HG02763 (cell line): ENCODE measurements at regions not wholly inside any gene's neighbourhood (a gene's known extent, or its start where the extent isn't known, plus 50 kb on each side); places are given as distances from the start of the nearest gene placed in this dataset.

ENCODE experiments used
- ATAC-seq: cut with Tn5 transposase; IDR thresholded peaks from one replicate; pipeline ENCODE4 v1.9.1; 2021; ENCODE audit warnings: mild to moderate bottlenecking, moderate library complexity; ENCODE audit not compliant: unreplicated experiment

- no peak for ATAC-seq
Measured at GRCh38 chr4:180566492-180566891, 1676.7 kb upstream of the TENM3 start.

- no peak for ATAC-seq
Measured at GRCh38 chr4:180567080-180567479, 1676.1 kb upstream of the TENM3 start.

DNA sequence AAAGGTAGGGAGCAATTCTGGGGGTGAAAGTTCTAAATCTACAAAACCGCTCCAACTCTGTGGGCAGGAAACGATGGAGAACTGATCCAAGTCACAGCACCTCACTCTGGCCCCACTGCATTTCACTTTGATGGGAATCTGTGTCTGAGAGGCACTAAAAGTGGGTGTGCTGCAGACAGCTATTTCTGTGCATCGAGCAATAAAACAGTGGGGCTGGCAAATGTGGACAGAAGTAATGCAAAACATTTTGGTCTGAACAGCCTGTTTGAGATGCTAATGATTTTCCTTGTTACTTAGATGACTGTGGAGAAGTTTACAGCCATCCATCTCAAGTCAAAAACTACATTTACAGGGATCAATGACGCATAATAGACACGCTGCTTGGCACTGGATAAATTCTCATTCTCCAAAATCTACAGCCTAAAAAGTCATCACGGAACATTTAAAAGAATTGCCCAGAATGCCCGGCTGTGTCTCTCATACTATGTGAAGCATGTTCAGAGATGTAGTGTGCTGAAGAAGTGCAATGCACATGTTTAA is 1671.6 kb upstream of the TENM3 start:
- ATAC-seq, result no peak

- ATAC-seq, result no peak
Measured at GRCh38 chr4:180578175-180578574, 1665.0 kb upstream of the TENM3 start.

GRCh38 chr4:180581061-180581460 is 1662.1 kb upstream of the TENM3 start:
- no peak for ATAC-seq

GRCh38 chr4:180587379-180587778 is 1655.8 kb upstream of the TENM3 start:
- ATAC-seq, result no peak

- no peak for ATAC-seq
Measured at GRCh38 chr4:180589575-180589974, 1653.6 kb upstream of the TENM3 start.

DNA sequence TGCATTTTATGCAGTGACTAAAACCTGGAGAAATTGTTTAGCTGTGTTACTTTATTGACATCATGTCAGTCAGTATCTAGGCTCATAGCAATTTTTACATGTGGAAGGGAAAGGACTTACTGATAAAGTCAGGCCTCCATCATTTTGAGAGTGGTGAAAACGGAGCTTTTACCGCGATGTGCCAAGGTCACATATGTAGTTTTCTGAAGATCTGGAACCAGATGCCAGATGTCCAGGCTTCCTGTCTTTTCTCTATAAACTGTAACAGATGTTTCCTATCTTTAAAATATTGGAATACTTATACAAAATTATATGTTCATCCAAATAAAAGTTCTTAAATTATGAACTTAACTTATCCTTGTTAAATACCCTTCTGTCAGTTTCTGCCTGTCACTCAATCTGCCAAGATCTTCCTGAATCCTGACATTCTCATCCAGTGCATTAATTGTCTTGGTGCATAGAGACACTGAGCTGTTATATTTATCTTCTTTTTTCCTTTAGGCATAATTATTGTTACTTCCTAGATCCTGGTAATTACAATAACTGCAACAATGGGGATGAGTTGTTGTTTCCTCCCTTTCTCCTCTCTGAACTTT is 1646.2 kb upstream of the TENM3 start:
- ATAC-seq, result no peak

GRCh38 chr4:180598281-180598680 is 1644.9 kb upstream of the TENM3 start:
- ATAC-seq, result no peak

GRCh38 chr4:180603791-180604190 is 1639.4 kb upstream of the TENM3 start:
- no peak for ATAC-seq

DNA sequence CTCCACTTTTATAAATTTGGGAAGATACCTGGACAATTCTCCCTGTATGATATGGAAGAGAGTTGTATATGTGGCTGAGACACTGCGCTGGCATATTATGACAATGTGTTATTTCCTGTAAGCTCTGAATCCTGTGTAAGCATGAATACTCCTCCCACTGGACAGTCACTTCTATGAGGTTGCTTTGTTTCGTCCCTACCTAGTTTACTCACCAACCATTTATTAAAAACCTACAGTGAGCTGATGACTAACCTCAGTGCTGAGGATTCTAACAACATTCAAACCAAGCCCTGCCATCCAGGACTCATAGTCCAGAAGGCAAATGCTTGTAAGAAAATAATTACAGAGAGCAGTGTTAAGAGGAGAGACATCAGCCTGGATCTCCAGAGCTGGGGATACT is 1632.9 kb upstream of the TENM3 start:
- no peak for ATAC-seq

- ATAC-seq, result no peak
Measured at GRCh38 chr4:180615746-180616145, 1627.5 kb upstream of the TENM3 start.

DNA sequence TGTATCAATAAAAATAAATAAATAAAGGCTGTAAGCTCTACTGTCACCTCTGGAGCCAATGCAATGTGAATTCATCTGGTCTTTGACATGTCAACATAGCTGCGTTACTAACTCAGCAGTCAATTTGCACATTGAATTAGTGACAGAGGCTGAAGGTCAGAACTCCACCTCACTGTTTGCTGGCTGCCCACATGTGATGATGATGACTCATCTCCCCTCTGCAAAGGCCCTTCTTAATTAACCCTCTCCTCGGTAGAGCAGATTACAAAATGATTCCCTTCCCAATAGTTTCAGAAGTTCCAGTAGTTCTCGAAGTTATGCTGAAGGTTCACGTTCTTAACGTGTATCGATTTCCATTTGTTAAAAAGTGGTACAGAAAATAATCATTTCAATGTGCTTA is 1626.0 kb upstream of the TENM3 start:
- ATAC-seq, result no peak

DNA sequence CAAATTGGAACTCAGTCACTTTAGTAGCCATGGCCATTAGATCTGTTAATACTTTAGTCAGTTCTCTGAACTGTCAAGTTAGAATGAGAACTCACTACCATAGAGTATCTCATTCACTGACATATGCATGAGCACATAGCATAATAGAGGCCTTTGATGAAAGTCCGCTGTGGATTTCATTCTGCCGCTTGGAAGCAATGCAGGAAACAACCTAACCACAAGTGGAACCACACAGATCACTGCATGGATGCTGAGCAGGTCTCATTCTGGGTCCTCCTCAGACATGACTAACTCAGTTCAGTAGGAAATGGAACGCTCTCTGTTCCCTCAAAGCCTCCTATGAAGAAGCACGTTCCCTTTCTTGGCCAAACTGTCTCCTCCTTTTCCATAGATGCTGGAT is 1624.8 kb upstream of the TENM3 start:
- ATAC-seq, result no peak

DNA sequence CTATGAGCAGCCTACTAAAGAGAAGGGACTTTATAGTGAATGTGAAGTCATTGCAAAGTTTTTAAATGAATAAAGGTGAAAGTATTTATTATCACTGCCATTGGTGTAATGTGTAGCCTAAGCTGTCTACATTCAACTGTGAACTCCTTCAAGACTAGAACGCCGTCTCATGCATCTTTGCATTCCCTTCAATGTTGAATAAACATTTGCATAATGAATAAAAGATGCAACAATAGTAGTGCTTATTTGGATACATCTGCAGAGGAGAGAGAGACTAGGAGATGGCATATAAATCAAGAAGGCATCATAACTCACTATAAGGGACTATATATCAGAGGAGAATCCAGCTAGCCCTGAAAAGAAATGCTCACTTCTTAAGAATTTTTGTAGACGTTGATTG is 1623.8 kb upstream of the TENM3 start:
- ATAC-seq, result no peak

GRCh38 chr4:180622254-180622653 is 1620.9 kb upstream of the TENM3 start:
- no peak for ATAC-seq

DNA sequence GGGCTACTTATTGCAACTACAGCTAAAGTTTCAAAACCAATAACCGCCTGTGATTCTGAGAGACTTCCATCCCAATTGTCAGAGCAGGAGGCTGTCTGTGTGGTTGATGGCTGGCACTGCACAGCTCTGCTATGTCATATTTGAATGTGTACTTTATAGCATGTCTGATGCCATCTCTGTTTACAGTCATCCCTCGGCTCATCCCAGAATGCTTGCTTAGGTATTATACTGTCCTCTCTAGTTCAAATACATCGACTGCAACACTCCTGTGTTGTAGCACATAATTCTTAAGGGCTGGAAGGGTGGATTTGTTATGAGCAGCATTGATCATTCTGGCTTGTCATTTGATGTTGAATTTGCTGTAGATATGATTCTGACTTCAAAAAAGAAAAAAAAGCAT is 1617.5 kb upstream of the TENM3 start:
- ATAC-seq, result no peak

DNA sequence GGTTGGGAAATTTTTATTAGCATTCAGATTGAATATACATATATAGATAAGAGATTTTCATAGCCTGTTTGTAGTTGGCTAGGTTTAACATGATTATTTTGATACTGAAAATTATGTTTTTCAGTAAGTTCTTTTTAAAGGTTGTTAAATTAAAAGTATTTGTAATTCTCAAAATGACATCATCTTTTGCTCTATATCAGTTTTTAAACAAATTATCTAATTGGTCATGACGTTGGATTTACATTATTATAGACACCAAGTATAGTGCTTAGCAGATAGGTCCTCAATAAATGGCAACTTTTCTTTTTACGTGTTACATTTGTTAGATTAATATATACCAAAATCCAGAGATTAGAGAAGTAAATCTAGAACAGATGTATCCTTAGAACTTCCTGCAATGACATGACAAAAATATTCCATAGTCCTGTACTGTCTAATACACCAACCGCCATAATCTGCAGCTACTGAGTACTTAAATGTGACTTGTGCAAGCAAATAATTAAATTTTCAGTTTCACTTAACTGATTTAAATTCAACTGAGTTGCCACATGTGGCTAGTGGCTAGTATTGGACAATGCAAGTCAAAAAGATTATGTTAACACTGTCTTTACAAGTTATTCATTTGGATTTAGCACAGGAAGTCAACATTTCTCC is 1613.1 kb upstream of the TENM3 start:
- no peak for ATAC-seq

DNA sequence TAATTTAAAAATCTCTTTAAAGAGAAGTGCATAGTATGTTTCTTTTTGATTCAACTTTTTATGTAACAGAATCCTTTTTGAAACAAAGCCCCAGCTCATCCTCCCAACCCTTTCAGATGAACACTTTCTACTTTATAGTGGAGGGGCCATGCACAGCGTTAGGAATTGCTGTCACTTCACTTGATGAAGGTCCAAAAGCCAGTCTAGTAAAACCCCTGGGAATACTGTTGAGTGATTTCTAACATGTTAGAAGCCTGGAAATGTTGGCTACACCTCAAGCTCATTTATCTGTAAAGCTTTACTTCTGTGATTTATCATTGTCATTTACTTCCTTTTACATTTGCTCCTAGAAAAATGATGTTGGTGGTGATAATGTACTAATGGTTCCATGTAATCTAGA is 1608.9 kb upstream of the TENM3 start:
- ATAC-seq, result no peak

GRCh38 chr4:180635281-180635680 is 1607.9 kb upstream of the TENM3 start:
- no peak for ATAC-seq

GRCh38 chr4:180636696-180637404 is 1606.4 kb upstream of the TENM3 start:
- ATAC-seq, result no peak

DNA sequence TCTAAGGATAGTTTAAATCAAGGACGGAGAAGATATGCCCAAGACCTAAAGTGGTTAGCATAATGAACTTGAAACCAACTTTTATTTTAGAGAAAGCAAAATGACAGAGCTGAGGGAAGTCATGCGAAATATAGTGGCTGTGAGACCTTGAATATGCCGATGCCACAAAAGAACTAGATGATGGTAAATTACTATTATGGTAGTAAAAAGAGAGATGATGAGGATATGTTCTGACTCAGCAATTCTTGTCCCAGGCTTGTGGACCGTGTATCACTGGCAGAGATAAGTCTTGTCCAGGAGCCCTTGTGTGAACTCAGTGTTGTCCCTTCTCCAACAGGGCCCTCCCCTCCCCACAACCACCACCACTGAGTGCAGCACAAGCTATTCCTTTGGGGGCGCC is 1605.6 kb upstream of the TENM3 start:
- ATAC-seq, result no peak
